GM12891 (cell line): ENCODE measurements at regions not wholly inside any gene's neighbourhood (a gene's known extent, or its start where the extent isn't known, plus 50 kb on each side); places are given as distances from the start of the nearest gene placed in this dataset.

Source experiments
- POLR2A ChIP-seq: IDR thresholded peaks from 2 replicates; pipeline ENCODE4 v1.6.1; 2011; ENCODE audit warnings: low read depth, low read length, control low read depth
- TAF1 ChIP-seq: IDR thresholded peaks from 2 replicates; pipeline ENCODE4 v1.6.1; 2011; ENCODE audit warnings: low read depth, low read length, control low read depth

DNA sequence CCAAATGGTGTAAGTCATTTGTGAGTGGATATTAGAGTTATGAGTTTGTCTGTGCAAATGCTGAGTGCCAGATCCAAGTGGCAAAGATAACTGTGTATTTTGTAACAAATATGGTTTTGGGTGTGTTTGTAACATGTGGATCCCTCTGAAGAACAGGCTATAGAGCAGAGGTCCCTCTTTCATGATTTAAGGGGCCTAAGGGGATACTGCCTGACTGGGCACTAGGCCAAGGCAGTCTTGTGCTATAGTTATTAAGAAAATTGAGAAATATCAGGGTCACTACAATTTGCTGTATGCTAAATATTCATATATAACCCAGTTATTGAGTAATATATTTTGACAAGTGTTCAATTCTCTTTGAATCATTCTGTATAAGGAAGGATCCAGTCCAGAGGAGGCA lies 555.6 kb upstream of the RGMA start:
- TF ChIP-seq POLR2A, result no peak
- no peak for TF ChIP-seq TAF1
